ENCODE measurements at regions not wholly inside any gene's neighbourhood (a gene's known extent, or its start where the extent isn't known, plus 50 kb on each side); places are given as distances from the start of the nearest gene placed in this dataset.

- no peak for TF ChIP-seq NRF1 (IDR thresholded peaks at IDR 0.05; ENCODE audit: low read depth, low read length)
- TF ChIP-seq TEAD4 (IDR thresholded peaks at IDR 0.05; ENCODE audit: low read depth, low read length): no peak
- TF ChIP-seq EZH2 (IDR thresholded peaks at IDR 0.05; ENCODE audit: low read depth, low read length, severe bottlenecking): no peak
- TF ChIP-seq RFX5 (IDR thresholded peaks at IDR 0.05; ENCODE audit: borderline replicate concordance, low read depth, low read length): no peak
- peak; percentile 24 to 41 (median 26); a peak in 3 of 4 replicates for TF ChIP-seq CTCF (IDR thresholded peaks at IDR 0.05; ENCODE audit: control extremely low read depth in 1 of 3, insufficient read depth in 1 of 3, low read depth in 1 of 3, low read length in 3 of 3)
These were observed 210.0 kb downstream of the HS3ST1 start for GRCh38 chr4:11218692-11219091.

Measured in H1 (cell line).